ENCODE measurements at regions not wholly inside any gene's neighbourhood (a gene's known extent, or its start where the extent isn't known, plus 50 kb on each side); places are given as distances from the start of the nearest gene placed in this dataset.
"Not testable (repeated sequence)": the region's sequence is repeated elsewhere in the genome, so short reads cannot be mapped to it uniquely, and the experiment has no call there.

GRCh38 chr9:106177216-106177615 is 482.9 kb downstream of the TMEM38B start:
- Histone ChIP-seq H3K4me3 (no peak overlapping the region), H3K9me3 (no peaks in the 10 kb centered on the region), H3K27me3 (replicated peaks; ENCODE audit: insufficient read depth) (no peaks in the 10 kb centered on the region), H3K4me1 (ENCODE audit: control insufficient read depth in 1 of 2, low read depth in 2 of 2) (no peaks in the 10 kb centered on the region), H3K27ac (no peak overlapping the region), H3K36me3 (no peaks in the 10 kb centered on the region)
- DNase-seq (ENCODE audit: low spot score) (no peak), ATAC-seq (ENCODE audit: insufficient number of reproducible peaks, low FRiP score, low read depth) (no peak)
- TF ChIP-seq CTCF (IDR thresholded peaks at IDR 0.05) = no peak

GRCh38 chr9:106179191-106179590 is 484.9 kb downstream of the TMEM38B start:
- no peak overlapping the region for H3K27ac ChIP-seq
- ATAC-seq (ENCODE audit: insufficient number of reproducible peaks, low FRiP score, low read depth) (no peak), DNase-seq (ENCODE audit: low spot score) (no peak)
- TF ChIP-seq CTCF (IDR thresholded peaks at IDR 0.05) = no peak
- no peak overlapping the region for H3K4me3 ChIP-seq
- H3K9me3 ChIP-seq = no peaks in the 10 kb centered on the region
- H3K27me3 ChIP-seq (replicated peaks; ENCODE audit: insufficient read depth) = no peaks in the 10 kb centered on the region
- H3K4me1 ChIP-seq (ENCODE audit: control insufficient read depth in 1 of 2, low read depth in 2 of 2) = no peaks in the 10 kb centered on the region
- no peaks in the 10 kb centered on the region for H3K36me3 ChIP-seq

GRCh38 chr9:106203815-106204516 is 509.6 kb downstream of the TMEM38B start:
- H3K27ac ChIP-seq; ATAC-seq (ENCODE audit: insufficient number of reproducible peaks, low FRiP score, low read depth); DNase-seq (ENCODE audit: low spot score); H3K36me3 ChIP-seq; H3K27me3 ChIP-seq (replicated peaks; ENCODE audit: insufficient read depth); H3K4me3 ChIP-seq; H3K9me3 ChIP-seq; H3K4me1 ChIP-seq (ENCODE audit: control insufficient read depth in 1 of 2, low read depth in 2 of 2): not testable (repeated sequence)

- Histone ChIP-seq H3K4me1 (ENCODE audit: control insufficient read depth in 1 of 2, low read depth in 2 of 2) (no peaks in the 10 kb centered on the region), H3K27me3 (replicated peaks; ENCODE audit: insufficient read depth) (no peaks in the 10 kb centered on the region), H3K36me3 (no peaks in the 10 kb centered on the region), H3K9me3 (peaks cover under 1% of the 10 kb centered on the region), H3K4me3 (no peak overlapping the region), H3K27ac (no peak overlapping the region)
- ATAC-seq (ENCODE audit: insufficient number of reproducible peaks, low FRiP score, low read depth) (no peak), DNase-seq (ENCODE audit: low spot score) (no peak)
- no peak for TF ChIP-seq CTCF (IDR thresholded peaks at IDR 0.05)
Measured at GRCh38 chr9:106207298-106207697, 513.0 kb downstream of the TMEM38B start.

GRCh38 chr9:106218427-106218826 is 524.1 kb downstream of the TMEM38B start:
- no peaks in the 10 kb centered on the region for H3K9me3 ChIP-seq
- H3K4me3 ChIP-seq = no peak overlapping the region
- no peaks in the 10 kb centered on the region for H3K4me1 ChIP-seq (ENCODE audit: control insufficient read depth in 1 of 2, low read depth in 2 of 2)
- no peak for TF ChIP-seq CTCF (IDR thresholded peaks at IDR 0.05)
- H3K27ac ChIP-seq = no peak overlapping the region
- H3K36me3 ChIP-seq = no peaks in the 10 kb centered on the region
- DNase-seq (ENCODE audit: low spot score) (no peak), ATAC-seq (ENCODE audit: insufficient number of reproducible peaks, low FRiP score, low read depth) (no peak)
- H3K27me3 ChIP-seq (replicated peaks; ENCODE audit: insufficient read depth) = no peaks in the 10 kb centered on the region

- H3K27me3 ChIP-seq (replicated peaks; ENCODE audit: insufficient read depth) = no peaks in the 10 kb centered on the region
- no peak overlapping the region for H3K4me3 ChIP-seq
- DNase-seq (ENCODE audit: low spot score) (no peak), ATAC-seq (ENCODE audit: insufficient number of reproducible peaks, low FRiP score, low read depth) (no peak)
- no peak overlapping the region for H3K27ac ChIP-seq
- TF ChIP-seq CTCF (IDR thresholded peaks at IDR 0.05) = no peak
- H3K36me3 ChIP-seq = no peaks in the 10 kb centered on the region
- H3K9me3 ChIP-seq = no peaks in the 10 kb centered on the region
- H3K4me1 ChIP-seq (ENCODE audit: control insufficient read depth in 1 of 2, low read depth in 2 of 2) = no peaks in the 10 kb centered on the region
Measured at GRCh38 chr9:106218854-106219253, 524.5 kb downstream of the TMEM38B start.
